GM18909 (cell line): ENCODE measurements at regions not wholly inside any gene's neighbourhood (a gene's known extent, or its start where the extent isn't known, plus 50 kb on each side); places are given as distances from the start of the nearest gene placed in this dataset.
"Not testable (repeated sequence)": the region's sequence is repeated elsewhere in the genome, so short reads cannot be mapped to it uniquely, and the experiment has no call there.

Experiments
- ATAC-seq: cut with Tn5 transposase; IDR thresholded peaks from one replicate; pipeline ENCODE4 v1.9.1; 2021; ENCODE audit warnings: mild to moderate bottlenecking; ENCODE audit not compliant: unreplicated experiment, poor library complexity

- ATAC-seq = no peak
These were observed 196.2 kb upstream of the ADRA1D start for GRCh38 chr20:4445331-4445730.

GRCh38 chr20:4444404-4444803 lies 195.3 kb upstream of the ADRA1D start:
- no peak for ATAC-seq

DNA sequence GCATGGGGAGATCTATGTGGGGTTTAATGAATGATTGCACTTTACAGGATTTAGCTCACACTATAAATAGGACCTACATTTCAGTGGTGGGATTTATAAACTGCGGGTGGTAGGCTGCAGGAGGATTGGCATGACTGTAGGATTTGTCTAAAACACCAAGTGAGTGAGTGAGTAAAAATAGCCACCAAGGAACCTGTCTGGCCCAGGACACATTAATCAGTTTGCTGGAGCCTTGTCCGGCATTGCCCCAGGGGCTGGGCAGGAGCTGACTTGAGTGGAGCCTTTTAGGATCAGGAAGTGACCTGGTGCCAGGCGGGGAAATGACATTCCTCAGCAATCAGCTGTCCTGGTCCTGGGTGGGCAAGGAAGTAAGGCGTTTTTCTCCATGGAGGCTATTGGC lies 193.9 kb upstream of the ADRA1D start:
- no peak for ATAC-seq

DNA sequence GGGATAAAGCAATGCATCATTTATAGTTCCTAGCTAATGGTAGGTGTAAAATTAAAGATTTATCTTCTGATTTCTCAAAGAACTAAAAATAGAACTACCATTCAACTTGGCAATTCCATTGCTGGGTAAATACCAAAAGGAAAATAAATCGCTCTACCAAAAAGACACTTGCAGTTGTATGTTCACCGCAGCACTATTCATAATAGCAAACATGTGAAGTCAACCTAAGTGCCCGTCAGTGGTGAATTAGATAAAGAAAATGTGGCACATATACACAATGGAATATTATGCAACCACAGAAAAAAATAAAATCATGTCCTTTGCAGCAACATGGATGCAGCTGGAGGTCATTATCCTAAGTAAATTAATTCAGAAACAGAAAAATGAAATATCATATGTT lies 192.8 kb upstream of the ADRA1D start:
- no peak for ATAC-seq

DNA sequence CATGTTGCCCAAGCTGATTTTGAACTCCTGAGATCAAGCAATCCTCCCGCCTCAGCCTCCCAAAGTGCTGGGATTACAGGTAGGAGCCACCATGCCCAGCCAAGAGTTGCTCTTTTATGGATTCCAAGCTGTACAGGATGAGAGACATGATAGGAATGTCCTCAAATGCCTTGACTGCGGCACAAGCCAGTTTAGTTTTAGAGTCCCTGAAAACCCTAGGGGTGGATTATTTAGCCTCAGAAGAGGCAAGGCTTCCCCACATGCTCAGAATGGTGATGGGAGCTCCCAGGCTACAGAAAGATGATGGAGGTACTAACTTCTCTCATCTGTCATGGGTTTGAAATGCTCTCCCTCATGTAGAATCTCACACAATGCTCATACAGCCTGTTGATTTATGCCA lies 192.1 kb upstream of the ADRA1D start:
- ATAC-seq = no peak

DNA sequence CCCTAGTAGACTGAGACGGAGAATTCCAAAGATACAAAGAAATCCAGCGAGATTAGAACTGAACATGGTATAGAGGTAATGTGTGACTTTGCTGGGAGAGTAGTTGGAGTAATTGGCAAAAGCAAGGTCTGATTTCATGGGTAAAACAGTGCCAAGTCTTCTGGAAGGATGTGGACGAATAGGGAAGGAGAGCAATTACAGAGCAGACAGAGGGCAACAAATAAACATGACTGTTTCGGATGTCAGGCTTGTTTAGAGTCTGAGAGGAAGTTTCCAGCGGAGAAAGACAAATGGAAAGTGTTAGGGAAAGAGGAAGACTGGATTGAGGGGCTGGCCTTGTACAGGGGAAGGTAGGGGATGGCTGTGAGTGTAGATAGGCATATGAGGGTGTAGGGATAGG lies 190.4 kb upstream of the ADRA1D start:
- ATAC-seq = no peak

DNA sequence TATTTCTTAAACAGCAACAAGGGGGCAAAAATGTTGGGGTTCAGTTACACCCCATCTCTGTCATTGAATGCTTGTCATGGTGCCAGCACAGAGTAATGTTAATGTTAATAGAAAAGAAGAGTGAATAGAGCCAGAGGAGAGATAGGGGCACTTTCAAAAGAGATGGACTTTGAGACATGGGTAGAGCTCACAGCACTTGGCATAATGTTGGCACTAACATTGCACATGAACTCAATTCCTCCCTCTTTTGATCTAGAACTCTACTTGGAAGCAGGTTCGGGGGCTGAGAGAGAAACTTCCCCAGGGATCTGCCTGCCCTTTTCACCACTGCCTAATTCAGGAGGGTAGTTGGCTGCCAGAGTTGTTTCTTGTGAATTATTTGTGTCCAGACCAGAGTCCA lies 188.0 kb upstream of the ADRA1D start:
- no peak for ATAC-seq

DNA sequence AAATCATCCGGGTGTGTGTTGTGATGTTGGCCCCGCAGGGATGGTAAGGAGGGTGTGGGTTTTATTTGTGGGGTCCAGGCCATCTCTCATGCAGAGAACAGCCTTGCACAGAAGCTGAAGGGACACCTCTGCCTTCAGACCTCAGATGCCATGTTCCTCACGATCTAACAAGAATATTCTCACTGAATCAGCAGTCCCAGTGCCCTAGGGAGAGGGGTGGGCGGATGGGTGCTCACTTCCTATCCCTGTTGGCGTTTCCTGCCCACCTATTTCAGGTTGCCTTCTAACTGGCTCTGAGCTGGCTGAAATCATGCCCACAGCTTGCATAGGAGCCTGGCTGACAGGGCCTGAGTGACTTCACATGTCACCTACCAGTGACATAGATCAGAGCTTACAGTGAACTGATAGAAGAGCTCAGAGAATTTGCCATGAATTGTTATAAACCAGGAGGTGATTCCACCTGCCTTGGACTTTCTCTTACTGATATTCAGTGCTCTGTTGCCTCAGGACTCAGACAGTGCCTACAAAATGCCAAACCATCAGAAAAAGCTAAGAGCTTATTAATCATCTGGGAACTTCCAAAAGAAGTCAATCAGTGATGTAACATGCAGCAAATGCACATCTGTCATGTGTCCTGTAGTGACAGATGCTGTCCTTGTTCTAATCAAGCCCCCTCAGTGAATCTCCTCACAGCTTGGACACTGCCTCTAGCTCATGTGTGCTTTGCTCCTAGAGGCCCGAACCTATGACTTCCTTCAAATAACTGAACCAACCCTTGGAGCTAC lies 186.8 kb upstream of the ADRA1D start:
- ATAC-seq = no peak

DNA sequence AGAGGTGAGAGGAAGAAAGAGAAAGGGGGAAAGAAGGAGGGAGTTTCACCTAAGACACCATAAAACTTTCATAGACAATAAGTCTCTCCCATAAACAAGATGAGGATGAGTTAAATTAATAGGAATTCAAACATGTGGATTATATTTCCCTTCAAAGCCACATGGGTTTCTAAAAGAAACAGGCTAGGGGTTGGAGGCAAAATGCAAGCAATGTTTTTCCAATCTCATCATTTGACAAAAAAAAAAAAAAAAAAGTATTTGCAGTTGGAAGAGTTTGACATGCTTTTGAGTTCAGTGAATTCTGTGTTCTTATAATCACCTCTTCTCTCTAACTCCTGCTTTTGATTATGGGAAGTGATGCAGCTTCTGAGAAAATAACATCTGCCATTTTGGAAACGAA lies 186.1 kb upstream of the ADRA1D start:
- ATAC-seq = no peak

- ATAC-seq = no peak
These were observed 185.6 kb upstream of the ADRA1D start for GRCh38 chr20:4434681-4435080.

DNA sequence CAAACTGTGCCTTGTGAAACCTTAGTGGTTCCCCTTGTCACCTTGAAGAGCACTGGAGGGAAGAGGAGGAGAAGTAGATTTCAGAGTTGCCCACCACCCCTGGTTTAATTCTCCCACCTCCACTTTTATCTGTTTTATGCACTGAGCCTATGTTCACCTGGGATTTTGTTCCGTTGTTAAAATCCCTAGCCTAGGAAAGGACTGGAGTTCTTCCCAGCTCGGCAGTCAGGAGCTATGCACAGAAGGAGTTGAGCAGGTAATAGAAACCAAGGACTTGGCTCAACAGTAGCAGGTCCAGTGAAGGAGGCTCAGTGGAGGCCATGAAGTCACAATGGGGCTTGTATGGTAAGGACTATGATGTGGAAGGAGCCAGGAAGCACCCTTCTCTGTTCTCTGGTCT lies 182.4 kb upstream of the ADRA1D start:
- no peak for ATAC-seq

GRCh38 chr20:4430826-4431225 lies 181.7 kb upstream of the ADRA1D start:
- not testable (repeated sequence) for ATAC-seq

DNA sequence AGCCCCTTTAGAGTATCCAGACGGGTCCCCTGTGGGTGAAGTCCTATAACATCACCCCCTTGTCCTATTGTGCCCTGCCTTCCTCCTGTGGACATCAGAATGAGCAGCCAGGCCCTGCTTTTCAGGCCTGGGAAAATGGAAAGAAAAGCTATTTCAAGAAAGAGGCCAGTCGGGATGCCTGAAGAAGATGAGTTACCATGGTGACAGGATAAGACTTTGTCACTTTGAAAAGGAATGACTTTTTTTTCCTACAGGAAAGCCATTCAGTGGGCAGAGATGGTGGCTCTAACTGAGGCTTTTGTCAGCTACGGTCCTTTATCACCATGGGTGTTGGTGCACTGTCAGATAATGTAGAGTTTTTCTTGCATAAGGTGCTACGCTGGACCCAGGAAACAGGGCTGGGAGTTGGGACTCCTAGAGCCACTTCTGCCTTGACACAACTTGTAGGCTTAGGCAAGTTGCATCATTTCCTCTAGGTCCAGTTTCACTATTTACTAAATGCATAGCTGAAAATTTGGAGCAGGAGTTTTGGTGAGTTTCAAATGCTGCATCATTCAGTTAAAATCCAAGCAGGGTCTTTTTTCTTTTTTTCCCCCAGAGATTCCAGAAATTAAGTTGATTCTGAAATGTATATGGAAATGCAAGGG lies 179.0 kb upstream of the ADRA1D start:
- ATAC-seq = no peak

- no peak for ATAC-seq
These were observed 169.1 kb upstream of the ADRA1D start for GRCh38 chr20:4418141-4418540.

GRCh38 chr20:4415281-4415680 lies 166.2 kb upstream of the ADRA1D start:
- no peak for ATAC-seq

DNA sequence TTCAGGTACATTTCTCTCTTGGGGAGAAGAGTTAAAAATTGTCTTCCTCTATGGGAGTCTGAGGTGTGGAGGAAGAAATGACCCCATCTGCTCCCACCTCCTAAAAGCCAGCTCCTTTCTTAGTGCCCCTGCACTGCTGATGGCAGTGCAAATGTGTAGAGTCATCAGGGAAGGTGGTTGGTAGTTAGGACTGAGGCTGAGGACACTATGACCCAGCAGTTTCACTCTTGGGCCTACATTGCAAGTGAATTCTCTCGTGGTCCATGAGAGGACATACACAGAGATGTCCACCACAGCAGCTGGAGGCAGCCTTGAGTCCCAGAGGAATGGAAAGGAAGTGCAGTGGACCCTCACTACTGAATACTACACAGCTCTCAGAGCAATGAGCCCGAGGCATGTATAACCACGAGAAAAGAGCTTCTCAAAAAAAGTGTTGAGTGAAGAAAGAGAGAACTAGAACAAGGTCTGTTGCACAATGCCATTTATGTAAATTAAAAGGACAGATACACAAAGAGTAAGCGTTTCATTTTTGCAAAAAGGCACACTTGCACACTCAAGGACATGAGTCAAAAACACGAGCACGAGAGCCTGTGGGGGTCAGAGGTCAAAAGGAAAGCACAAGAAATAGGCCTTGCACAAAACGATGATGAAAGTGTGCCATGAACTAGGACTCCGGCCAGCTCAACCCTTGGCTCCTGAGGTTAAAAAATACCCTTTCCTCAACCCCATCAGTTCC lies 164.4 kb upstream of the ADRA1D start:
- no peak for ATAC-seq

DNA sequence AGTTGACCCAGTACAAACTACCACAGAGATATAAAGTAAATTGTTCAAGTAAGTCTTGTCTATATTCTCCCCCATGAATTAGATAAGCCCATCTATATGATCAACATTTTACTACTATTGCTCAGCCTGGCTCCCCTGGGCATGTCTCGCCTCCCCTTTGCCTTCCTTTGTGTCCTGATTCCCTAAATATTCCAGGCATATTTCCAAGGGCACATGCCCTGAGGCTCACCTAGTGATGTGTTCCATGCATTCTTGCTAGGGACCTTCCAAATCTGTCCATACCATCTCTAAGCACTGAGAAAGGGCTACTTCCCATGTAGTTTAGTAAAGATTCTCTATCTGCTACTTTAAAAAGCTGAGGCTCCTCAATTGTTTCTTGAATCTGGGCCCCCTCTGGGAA lies 163.1 kb upstream of the ADRA1D start:
- ATAC-seq = no peak

DNA sequence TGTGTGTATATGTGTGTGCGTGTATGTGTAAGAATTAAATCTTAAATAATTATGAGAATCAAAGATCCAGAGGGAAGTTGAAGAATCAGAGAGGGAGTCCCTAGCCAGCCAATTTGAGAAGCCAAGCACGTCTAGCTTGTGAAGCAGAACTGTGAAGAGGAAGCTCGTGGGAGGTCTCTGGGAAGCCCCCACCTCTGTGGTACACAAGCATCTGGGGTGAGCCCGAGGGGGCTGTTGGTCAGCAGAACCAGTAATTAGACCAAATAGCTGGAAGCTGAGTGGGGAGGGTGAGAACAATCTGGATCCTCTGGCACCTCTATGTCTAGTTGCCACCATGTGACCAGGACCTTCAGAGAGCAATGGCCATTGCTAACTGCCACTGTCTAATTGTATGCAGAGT lies 162.7 kb upstream of the ADRA1D start:
- ATAC-seq = no peak

DNA sequence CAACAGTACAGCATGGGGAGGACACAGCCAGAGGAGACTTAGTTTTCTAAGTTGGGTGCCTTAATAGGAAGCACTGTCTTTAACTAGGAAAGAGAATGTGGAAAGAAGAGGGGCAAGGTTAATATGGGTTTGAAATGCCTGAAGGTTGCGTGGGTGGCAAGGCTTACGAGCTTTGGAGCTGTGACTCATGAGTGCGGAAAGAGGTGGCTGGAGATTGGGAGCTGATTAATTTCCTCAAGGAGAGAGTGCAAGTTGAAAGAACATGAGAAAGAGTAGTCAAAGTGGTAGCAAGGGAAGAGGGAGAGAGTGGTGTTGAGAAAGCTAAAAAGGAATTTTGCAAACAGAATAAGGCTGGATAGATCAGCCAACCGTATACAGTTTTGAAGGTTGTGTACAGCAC lies 157.5 kb upstream of the ADRA1D start:
- no peak for ATAC-seq

DNA sequence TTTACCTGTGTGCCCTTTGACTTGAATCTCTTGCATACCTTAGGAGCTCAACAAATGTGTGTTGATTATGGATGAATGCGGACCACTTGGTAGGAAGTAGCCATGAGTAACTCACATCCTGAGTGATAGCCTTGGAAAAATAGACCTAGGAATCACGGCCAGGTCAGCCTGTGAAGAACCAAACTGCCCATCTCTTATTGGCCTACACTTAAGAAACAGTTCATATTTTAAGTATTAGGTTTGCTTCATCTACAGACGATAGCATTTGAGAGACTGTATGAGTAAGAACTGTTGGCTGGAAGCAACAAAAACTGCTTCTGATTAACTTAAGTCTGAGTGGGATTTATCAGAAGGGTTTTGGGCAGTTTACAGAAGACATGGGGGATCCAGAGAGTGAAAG lies 152.5 kb upstream of the ADRA1D start:
- ATAC-seq = no peak

DNA sequence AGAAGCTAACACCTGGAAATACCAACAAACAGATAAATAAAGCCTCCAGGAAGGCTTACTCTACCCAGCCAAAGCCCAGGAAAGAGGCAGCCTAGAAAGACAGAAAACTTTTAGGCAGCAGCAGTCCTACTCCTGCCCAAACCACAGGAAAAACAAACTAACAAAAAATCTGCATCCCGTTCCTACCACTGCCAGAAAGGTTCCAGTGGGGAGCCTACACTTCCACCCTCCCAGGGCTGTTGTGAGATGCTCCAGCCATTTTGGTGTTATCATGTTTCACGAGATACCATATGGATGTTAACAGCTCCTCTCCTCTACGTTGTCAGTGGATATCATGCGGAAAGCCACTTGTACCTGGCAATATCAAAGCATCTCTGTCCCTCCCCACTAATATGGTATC lies 135.9 kb upstream of the ADRA1D start:
- no peak for ATAC-seq

GRCh38 chr20:4383961-4384360 lies 134.9 kb upstream of the ADRA1D start:
- ATAC-seq = no peak
